ENCODE measurements at regions not wholly inside any gene's neighbourhood (a gene's known extent, or its start where the extent isn't known, plus 50 kb on each side); places are given as distances from the start of the nearest gene placed in this dataset.

DNA sequence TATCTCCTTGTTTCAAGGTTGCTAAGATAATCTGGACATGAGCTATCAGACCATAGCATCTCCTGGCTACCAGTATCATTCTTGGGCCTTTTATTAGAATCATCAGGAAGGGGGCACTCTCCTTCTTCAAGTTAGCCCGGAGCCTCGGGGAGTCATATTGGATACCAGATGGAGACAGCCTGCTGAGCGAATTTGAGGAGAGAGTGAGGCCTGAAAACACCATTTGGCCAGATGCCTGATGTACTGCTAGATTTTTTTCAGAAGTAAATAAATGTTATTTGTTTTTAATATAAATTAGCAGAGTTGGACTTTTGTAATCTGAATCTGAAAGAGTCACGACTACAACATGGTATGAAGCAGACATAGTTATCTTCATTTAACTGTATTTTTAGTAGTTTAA is 848.6 kb downstream of the IGSF11 start:
- Histone ChIP-seq H3K27me3 (no peaks in the 10 kb centered on the region), H3K36me3 (no peaks in the 10 kb centered on the region), H3K9me3 (no peaks in the 10 kb centered on the region), H3K4me1 (no peaks in the 10 kb centered on the region), H3K4me3 (no peak overlapping the region), H3K27ac (no peak overlapping the region)
- in situ Hi-C loops (cut with MboI; ENCODE audit: low pct_ligation_motif_present in 1 of 4, low pct_unique_long_range_greater_than_20kb in 1 of 4, low sequenced_read_pairs in 3 of 4), result no loop called here
- intact Hi-C loops (cut with DNase I; ENCODE audit: low total_unique reads), result no loop called here
- TF ChIP-seq EP300 (IDR thresholded peaks at IDR 0.05; ENCODE audit: low read depth), result no peak
- no peak for DNase-seq
- WGBS, 2 donors (ENCODE audit: low coverage in 1 of 2), result 53 to 83% methylated on average over 4 of the region's 4 CpGs

DNA sequence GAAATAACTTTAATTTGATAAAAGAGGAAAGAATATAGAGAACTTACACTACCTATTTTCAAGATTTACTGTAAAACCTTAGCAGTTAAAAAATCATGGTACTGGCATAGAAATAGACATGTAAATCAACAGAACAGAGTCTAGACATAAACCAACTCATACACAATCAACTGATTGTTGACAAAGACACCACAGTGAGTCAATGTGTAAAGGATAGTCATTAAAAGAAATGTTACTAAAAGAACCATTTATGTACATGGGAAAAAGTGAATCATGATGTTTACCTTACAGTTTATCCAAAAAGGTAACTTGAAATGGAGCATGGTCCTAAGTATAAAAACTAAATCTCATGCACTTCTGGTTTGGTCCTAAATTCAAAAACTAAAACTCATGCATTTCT is 847.4 kb downstream of the IGSF11 start:
- in situ Hi-C loops (cut with MboI; ENCODE audit: low pct_ligation_motif_present in 1 of 4, low pct_unique_long_range_greater_than_20kb in 1 of 4, low sequenced_read_pairs in 3 of 4) (no loop called here), intact Hi-C loops (cut with DNase I; ENCODE audit: low total_unique reads) (no loop called here)
- no peaks in the 10 kb centered on the region for H3K4me1 ChIP-seq
- no peaks in the 10 kb centered on the region for H3K36me3 ChIP-seq
- H3K27ac ChIP-seq, result no peak overlapping the region
- no peak overlapping the region for H3K4me3 ChIP-seq
- TF ChIP-seq POLR2AphosphoS5 (IDR thresholded peaks at IDR 0.05), result no peak
- no peak for TF ChIP-seq CTCF (IDR thresholded peaks at IDR 0.05)
- no peak for TF ChIP-seq POLR2A (IDR thresholded peaks at IDR 0.05)
- TF ChIP-seq EP300 (IDR thresholded peaks at IDR 0.05; ENCODE audit: low read depth), result no peak
- no peaks in the 10 kb centered on the region for H3K27me3 ChIP-seq
- no peaks in the 10 kb centered on the region for H3K9me3 ChIP-seq
- no peak for DNase-seq

DNA sequence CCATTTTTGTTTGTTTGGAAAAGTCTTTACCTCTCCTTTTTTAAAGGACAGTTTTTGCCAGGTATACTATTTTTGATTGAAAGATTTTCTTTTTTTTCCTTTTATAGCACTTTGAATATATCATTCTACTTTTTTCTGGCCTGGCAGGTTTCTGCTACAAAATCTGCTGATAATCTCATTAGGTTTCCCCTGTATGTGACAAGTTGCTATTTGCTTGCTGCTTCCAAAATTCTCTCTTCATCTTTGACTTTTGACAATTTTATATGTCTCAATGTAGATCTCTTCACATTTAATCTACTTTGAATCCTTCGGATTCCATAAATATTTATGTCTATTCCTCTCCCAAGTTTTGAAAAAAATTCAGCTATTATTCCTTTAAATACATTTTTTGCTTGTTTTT is 838.5 kb downstream of the IGSF11 start:
- in situ Hi-C loops (cut with MboI; ENCODE audit: low pct_ligation_motif_present in 1 of 4, low pct_unique_long_range_greater_than_20kb in 1 of 4, low sequenced_read_pairs in 3 of 4) (no loop called here), intact Hi-C loops (cut with DNase I; ENCODE audit: low total_unique reads) (no loop called here)
- TF ChIP-seq POLR2AphosphoS5 (IDR thresholded peaks at IDR 0.05), result no peak
- no peak for TF ChIP-seq CTCF (IDR thresholded peaks at IDR 0.05)
- TF ChIP-seq POLR2A (IDR thresholded peaks at IDR 0.05), result no peak
- no peak for TF ChIP-seq EP300 (IDR thresholded peaks at IDR 0.05; ENCODE audit: low read depth)
- no peak for DNase-seq
- no peaks in the 10 kb centered on the region for H3K27me3 ChIP-seq
- H3K36me3 ChIP-seq, result no peaks in the 10 kb centered on the region
- H3K9me3 ChIP-seq, result peaks cover 17 to 18% of the 10 kb centered on the region in 2 donors
- no peak overlapping the region for H3K27ac ChIP-seq
- H3K4me1 ChIP-seq, result no peaks in the 10 kb centered on the region
- 81 to 85% methylated on average over 1 of the region's 1 CpG for WGBS, 2 donors (ENCODE audit: low coverage in 1 of 2)
- no peak overlapping the region for H3K4me3 ChIP-seq

DNA sequence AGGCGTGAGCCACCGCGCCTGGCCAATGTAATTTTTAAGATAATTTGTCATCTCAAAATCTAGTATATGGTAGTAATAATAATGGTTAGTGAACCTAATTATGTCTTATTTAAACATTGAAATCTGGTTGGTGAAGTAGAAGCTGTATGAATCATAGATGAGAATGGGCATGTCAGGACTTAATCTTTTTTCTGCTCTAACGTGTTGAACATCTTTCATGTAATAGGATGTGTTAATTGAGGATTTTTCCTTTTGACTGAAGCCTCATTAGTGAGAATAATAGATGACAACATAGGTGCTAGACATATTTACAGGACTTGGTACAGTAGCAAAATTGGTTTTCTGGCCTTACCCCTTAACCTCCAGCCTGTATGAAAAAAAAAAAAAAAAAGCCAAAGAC is 835.6 kb downstream of the IGSF11 start:
- Histone ChIP-seq H3K27me3 (no peaks in the 10 kb centered on the region), H3K27ac (no peak overlapping the region), H3K4me3 (no peak overlapping the region), H3K9me3 (peaks cover 17 to 18% of the 10 kb centered on the region in 2 donors), H3K4me1 (no peaks in the 10 kb centered on the region), H3K36me3 (no peaks in the 10 kb centered on the region)
- no peak for DNase-seq
- WGBS, 2 donors (ENCODE audit: low coverage in 1 of 2), result 91 to 92% methylated on average over 4 of the region's 4 CpGs
- in situ Hi-C loops (cut with MboI; ENCODE audit: low pct_ligation_motif_present in 1 of 4, low pct_unique_long_range_greater_than_20kb in 1 of 4, low sequenced_read_pairs in 3 of 4), result no loop called here
- intact Hi-C loops (cut with DNase I; ENCODE audit: low total_unique reads), result no loop called here
- TF ChIP-seq CTCF (IDR thresholded peaks at IDR 0.05), result no peak

DNA sequence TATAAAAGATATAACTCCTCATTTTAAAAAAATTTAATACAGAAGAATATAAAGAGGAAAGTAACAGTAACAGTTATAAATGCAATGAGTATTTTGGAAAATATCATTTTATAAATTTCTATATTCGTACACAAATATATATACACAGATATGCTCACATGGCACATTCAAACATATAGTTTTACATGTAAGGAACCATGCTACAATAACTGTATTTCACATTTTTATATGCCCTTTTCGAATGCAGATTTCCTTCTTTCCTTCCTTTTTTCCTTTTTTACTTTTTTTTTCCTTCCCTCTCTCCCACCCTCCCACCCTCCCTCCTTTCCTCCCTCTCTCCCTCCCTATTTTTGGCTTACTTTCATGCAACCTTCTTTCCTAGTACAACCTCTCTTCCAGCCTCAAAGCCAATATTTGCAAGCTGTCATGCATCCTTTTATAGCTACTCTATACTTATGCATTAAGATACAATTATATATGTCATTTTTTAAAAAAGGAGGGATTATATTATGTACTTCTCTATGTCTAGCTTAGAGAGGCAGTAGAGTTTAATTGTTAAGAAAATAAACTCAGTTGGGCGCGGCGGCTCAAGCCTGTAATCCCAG is 830.5 kb downstream of the IGSF11 start:
- H3K4me1 ChIP-seq, result no peaks in the 10 kb centered on the region
- no peak for DNase-seq
- no peaks in the 10 kb centered on the region for H3K9me3 ChIP-seq
- WGBS, 2 donors (ENCODE audit: low coverage in 1 of 2), result 81 to 88% methylated on average over 5 of the region's 5 CpGs
- in situ Hi-C loops (cut with MboI; ENCODE audit: low pct_ligation_motif_present in 1 of 4, low pct_unique_long_range_greater_than_20kb in 1 of 4, low sequenced_read_pairs in 3 of 4) (no loop called here), intact Hi-C loops (cut with DNase I; ENCODE audit: low total_unique reads) (no loop called here)
- H3K27me3 ChIP-seq, result no peaks in the 10 kb centered on the region
- no peak overlapping the region for H3K4me3 ChIP-seq
- TF ChIP-seq POLR2AphosphoS5 (IDR thresholded peaks at IDR 0.05) (no peak), CTCF (IDR thresholded peaks at IDR 0.05) (no peak), POLR2A (IDR thresholded peaks at IDR 0.05) (no peak), EP300 (IDR thresholded peaks at IDR 0.05; ENCODE audit: low read depth) (no peak)
- no peak overlapping the region for H3K27ac ChIP-seq
- H3K36me3 ChIP-seq, result no peaks in the 10 kb centered on the region

All from transverse colon (tissue), 4 donors.